OCI-LY1 (cell line): ENCODE measurements at regions not wholly inside any gene's neighbourhood (a gene's known extent, or its start where the extent isn't known, plus 50 kb on each side); places are given as distances from the start of the nearest gene placed in this dataset.
"Not testable (repeated sequence)": the region's sequence is repeated elsewhere in the genome, so short reads cannot be mapped to it uniquely, and the experiment has no call there.

Source experiments
- H2AFZ ChIP-seq: fragments of 200-600 bp; sonication (generic), shearing (Covaris generic); 2 replicates; pipeline ENCODE4 v1.6.0; 2014; ENCODE audit warnings: antibody characterized with exemption, mild to moderate bottlenecking, low read length
- H3F3A ChIP-seq: fragments of 200-600 bp; sonication (generic), shearing (Covaris generic); 2 replicates; pipeline ENCODE4 v1.6.0; 2014; ENCODE audit warnings: mild to moderate bottlenecking, antibody characterized with exemption, low read length, moderate library complexity; ENCODE audit not compliant: insufficient read depth
- H3K27ac ChIP-seq: fragments of 200-600 bp; sonication (generic); 2 replicates; pipeline ENCODE4 v1.5.1; 2014; ENCODE audit warnings: low read length, mixed run types, mild to moderate bottlenecking, low read depth; ENCODE audit not compliant: poor library complexity, severe bottlenecking
- H3K27me3 ChIP-seq: fragments of 200-600 bp; sonication (generic); 2 replicates; pipeline ENCODE4 v1.6.0; 2014; ENCODE audit warnings: antibody characterized with exemption, mild to moderate bottlenecking, low read length, moderate library complexity; ENCODE audit not compliant: insufficient read depth
- H3K36me3 ChIP-seq: fragments of 200-600 bp; sonication (generic); 2 replicates; pipeline ENCODE4 v1.6.1; 2014; ENCODE audit warnings: mild to moderate bottlenecking, antibody characterized with exemption, low read length, moderate library complexity, mixed read lengths; ENCODE audit not compliant: insufficient read depth
- H3K4me1 ChIP-seq: fragments of 200-600 bp; sonication (generic); 2 replicates; pipeline ENCODE4 v1.5.1; 2014; ENCODE audit warnings: mild to moderate bottlenecking, low read length, moderate library complexity; ENCODE audit not compliant: insufficient read depth, severe bottlenecking
- H3K4me2 ChIP-seq: fragments of 200-600 bp; sonication (generic), shearing (Covaris generic); 2 replicates; pipeline ENCODE4 v1.6.1; 2014; ENCODE audit warnings: low read length
- H3K4me3 ChIP-seq: fragments of 200-600 bp; sonication (generic); 2 replicates; pipeline ENCODE4 v1.5.1; 2014; ENCODE audit warnings: low read length, low read depth, mild to moderate bottlenecking, mixed read lengths; ENCODE audit not compliant: poor library complexity, severe bottlenecking
- H3K79me2 ChIP-seq: fragments of 200-600 bp; shearing (Covaris generic); 2 replicates; pipeline ENCODE4 v1.6.1; 2016; ENCODE audit warnings: mixed run types, low read length, mixed read lengths; ENCODE audit not compliant: insufficient read depth
- H3K9ac ChIP-seq: fragments of 200-600 bp; sonication (generic), shearing (Covaris generic); 2 replicates; pipeline ENCODE4 v1.6.1; 2014; ENCODE audit warnings: mild to moderate bottlenecking, low read length, mixed read lengths
- H3K9me2 ChIP-seq: fragments of 200-600 bp; sonication (generic), shearing (Covaris generic); 2 replicates; pipeline ENCODE4 v1.6.1; 2014; ENCODE audit warnings: low read depth, mild to moderate bottlenecking, low read length, mixed read lengths
- H3K9me3 ChIP-seq: fragments of 200-600 bp; shearing (Covaris generic); 2 replicates; pipeline ENCODE4 v1.6.1; 2014; ENCODE audit warnings: low read length, mixed read lengths
- H4K20me1 ChIP-seq: fragments of 200-600 bp; sonication (generic), shearing (Covaris generic); 2 replicates; pipeline ENCODE4 v1.6.0; 2016; ENCODE audit warnings: mild to moderate bottlenecking, low read length; ENCODE audit not compliant: insufficient read depth
- CTCF ChIP-seq: fragments of 200-600 bp; sonication (generic), shearing (Covaris generic); IDR thresholded peaks from 2 replicates; pipeline ENCODE4 v1.5.1; 2017; ENCODE audit warnings: mild to moderate bottlenecking, antibody characterized with exemption, low read length, moderate library complexity, mixed read lengths
- EZH2 ChIP-seq: fragments of 200-600 bp; sonication (generic), shearing (Covaris generic); IDR thresholded peaks from 2 replicates; pipeline ENCODE4 v1.8.0; 2017; ENCODE audit warnings: borderline replicate concordance, mixed run types, mild to moderate bottlenecking, antibody characterized with exemption, low read length, moderate library complexity, mixed read lengths

- not testable (repeated sequence) for H3K4me2 ChIP-seq, H3F3A ChIP-seq, H4K20me1 ChIP-seq, H3K4me1 ChIP-seq, H2AFZ ChIP-seq, H3K4me3 ChIP-seq, H3K27ac ChIP-seq, H3K27me3 ChIP-seq, H3K9me3 ChIP-seq, H3K79me2 ChIP-seq, H3K9ac ChIP-seq, H3K9me2 ChIP-seq, H3K36me3 ChIP-seq
- peak; percentile 18; the same call in 1 of the 2 replicates for TF ChIP-seq CTCF
These were observed 590.1 kb downstream of the TMEM121 start for GRCh38 chr14:106116339-106116930.

GRCh38 chr14:106120101-106120500 is 593.7 kb downstream of the TMEM121 start:
- Histone ChIP-seq H3K4me2 (no peak overlapping the region), H3K27me3 (no peaks in the 10 kb centered on the region), H4K20me1 (no peaks in the 10 kb centered on the region), H3K9ac (no peak overlapping the region), H3F3A (no peaks in the 10 kb centered on the region), H3K27ac (no peak overlapping the region), H3K4me3 (no peak overlapping the region), H3K36me3 (no peaks in the 10 kb centered on the region), H3K79me2 (no peaks in the 10 kb centered on the region), H3K9me3 (no peaks in the 10 kb centered on the region), H3K4me1 (no peaks in the 10 kb centered on the region), H3K9me2 (no peaks in the 10 kb centered on the region), H2AFZ (no peak overlapping the region)
- TF ChIP-seq CTCF (no peak), EZH2 (no peak)

- TF ChIP-seq EZH2 (no peak), CTCF (peak; percentile 22; the same call in 1 of the 2 replicates)
- H3K4me3 ChIP-seq: no peak overlapping the region
- H3K79me2 ChIP-seq: no peaks in the 10 kb centered on the region
- H3K27ac ChIP-seq: no peak overlapping the region
- H3K27me3 ChIP-seq: no peaks in the 10 kb centered on the region
- no peaks in the 10 kb centered on the region for H3K4me1 ChIP-seq
- H3K36me3 ChIP-seq: no peaks in the 10 kb centered on the region
- no peaks in the 10 kb centered on the region for H4K20me1 ChIP-seq
- no peak overlapping the region for H3K4me2 ChIP-seq
- H3F3A ChIP-seq: no peaks in the 10 kb centered on the region
- H3K9me2 ChIP-seq: no peaks in the 10 kb centered on the region
- no peaks in the 10 kb centered on the region for H3K9me3 ChIP-seq
- no peak overlapping the region for H3K9ac ChIP-seq
- H2AFZ ChIP-seq: no peak overlapping the region
These were observed 602.9 kb downstream of the TMEM121 start for GRCh38 chr14:106129274-106129673.

- H3K36me3 ChIP-seq, H3K4me1 ChIP-seq, H3K9ac ChIP-seq, H3K4me2 ChIP-seq, H4K20me1 ChIP-seq, H3F3A ChIP-seq, H3K27ac ChIP-seq, H2AFZ ChIP-seq, H3K27me3 ChIP-seq, H3K79me2 ChIP-seq, H3K9me2 ChIP-seq, H3K4me3 ChIP-seq, H3K9me3 ChIP-seq: not testable (repeated sequence)
These were observed 603.7 kb downstream of the TMEM121 start for GRCh38 chr14:106129904-106130661.

GRCh38 chr14:106133126-106133525 is 606.7 kb downstream of the TMEM121 start:
- H3K9me2 ChIP-seq, H3K9me3 ChIP-seq, H3K36me3 ChIP-seq, H3K4me3 ChIP-seq, H3K9ac ChIP-seq, H3K4me2 ChIP-seq, H3K27ac ChIP-seq, H3K27me3 ChIP-seq, H3K4me1 ChIP-seq, H3K79me2 ChIP-seq, H3F3A ChIP-seq, H2AFZ ChIP-seq, H4K20me1 ChIP-seq: not testable (repeated sequence)
